CD14-positive monocyte (primary cell): ENCODE measurements at regions not wholly inside any gene's neighbourhood (a gene's known extent, or its start where the extent isn't known, plus 50 kb on each side); places are given as distances from the start of the nearest gene placed in this dataset.

Source experiments
- DNase-seq, 3 donors: peaks; one replicate each; pipeline ENCODE4 v3.0.0-alpha.2; 2011 to 2022
- H2AFZ ChIP-seq: 2 replicates; pipeline ENCODE4 v1.6.0; 2012; ENCODE audit warnings: mild to moderate bottlenecking, low read depth, low read length, inconsistent platforms; ENCODE audit not compliant: insufficient read depth, poor library complexity, severe bottlenecking
- H3K27ac ChIP-seq, 2 donors: 1 replicate in 1 of 2; 2 replicates in 1 of 2; pipeline ENCODE4 v1.5.1; 2012 to 2013; ENCODE audit warnings: low read length in 2 of 2, control low read depth in 1 of 2, inconsistent platforms in 1 of 2, low read depth in 1 of 2, mild to moderate bottlenecking in 1 of 2
- H3K27me3 ChIP-seq, 2 donors: one replicate each; pipeline versions ENCODE4 v1.6.0 to v1.6.1; 2011 to 2013; ENCODE audit warnings: low read length in 2 of 2; ENCODE audit not compliant: control insufficient read depth in 2 of 2, insufficient read depth in 2 of 2
- H3K36me3 ChIP-seq, 2 donors: replicated peaks in 1 of 2; 1 replicate in 1 of 2; 2 replicates in 1 of 2; pipeline versions ENCODE4 v1.5.1 to v1.6.1; 2012 to 2013; ENCODE audit warnings: low read length in 2 of 2, control low read depth in 1 of 2, inconsistent platforms in 1 of 2, mild to moderate bottlenecking in 1 of 2; ENCODE audit not compliant: insufficient read depth in 2 of 2, control insufficient read depth in 1 of 2
- H3K4me1 ChIP-seq, 2 donors: 1 replicate in 1 of 2; 2 replicates in 1 of 2; pipeline versions ENCODE4 v1.5.1 to v1.6.1; 2012 to 2013; ENCODE audit warnings: low read length in 2 of 2, control low read depth in 1 of 2, inconsistent platforms in 1 of 2, mild to moderate bottlenecking in 1 of 2, moderate library complexity in 1 of 2; ENCODE audit not compliant: insufficient read depth in 2 of 2, control insufficient read depth in 1 of 2
- H3K4me2 ChIP-seq: replicated peaks from 2 replicates; pipeline ENCODE3; 2012; ENCODE audit warnings: low read length, moderate library complexity, mild to moderate bottlenecking; ENCODE audit not compliant: poor library complexity, severe bottlenecking; ENCODE audit errors: extremely low read depth
- H3K4me3 ChIP-seq, 3 experiments: fragments of 200-600 bp in 1 of 3; sonication (generic) in 1 of 3; replicated peaks in 1 of 3; 1 replicate in 2 of 3; 2 replicates in 1 of 3; pipeline ENCODE4 v1.5.1; 2011 to 2013; ENCODE audit warnings: low read length in 3 of 3, mild to moderate bottlenecking in 3 of 3, control low read depth in 2 of 3, low read depth in 2 of 3, inconsistent platforms in 1 of 3, moderate library complexity in 1 of 3
- H3K79me2 ChIP-seq: 2 replicates; pipeline ENCODE4 v1.6.0; 2012; ENCODE audit warnings: mild to moderate bottlenecking, control low read depth, inconsistent platforms, low read length, moderate library complexity; ENCODE audit not compliant: insufficient read depth
- H3K9ac ChIP-seq: 2 replicates; pipeline ENCODE4 v1.6.0; 2017; ENCODE audit warnings: low read length, mild to moderate bottlenecking; ENCODE audit not compliant: insufficient read depth, poor library complexity, severe bottlenecking
- H3K9me3 ChIP-seq, 2 donors: replicated peaks in 1 of 2; 1 replicate in 1 of 2; 2 replicates in 1 of 2; pipeline versions ENCODE4 v1.5.1 to v1.6.1; 2012 to 2013; ENCODE audit warnings: low read length in 2 of 2, control low read depth in 1 of 2; ENCODE audit not compliant: control insufficient read depth in 1 of 2, insufficient read depth in 1 of 2
- H4K20me1 ChIP-seq: 2 replicates; pipeline ENCODE4 v1.6.0; 2012; ENCODE audit warnings: mild to moderate bottlenecking, low read length, control low read depth, moderate library complexity; ENCODE audit not compliant: insufficient read depth
- H3K27ac Mint-ChIP-seq, 7 donors: one replicate each; pipeline ENCODE4 v1.8.0; 2020; ENCODE audit warnings: mild to moderate bottlenecking in 7 of 7, mixed read lengths in 7 of 7, moderate library complexity in 6 of 7, inconsistent platforms in 2 of 7
- H3K27me3 Mint-ChIP-seq, 3 donors: one replicate each; pipeline ENCODE4 v1.8.0; 2021 to 2022; ENCODE audit warnings: low read depth in 3 of 3, mild to moderate bottlenecking in 3 of 3, mixed read lengths in 3 of 3, moderate library complexity in 3 of 3, inconsistent platforms in 1 of 3
- H3K36me3 Mint-ChIP-seq, 2 donors: one replicate each; pipeline ENCODE4 v1.8.0; 2020; ENCODE audit warnings: mixed read lengths in 2 of 2, inconsistent platforms in 1 of 2, mild to moderate bottlenecking in 1 of 2
- H3K4me1 Mint-ChIP-seq: one replicate; pipeline ENCODE4 v1.8.0; 2020; ENCODE audit warnings: mild to moderate bottlenecking, mixed read lengths
- H3K4me3 Mint-ChIP-seq, 2 donors: one replicate each; pipeline ENCODE4 v1.8.0; 2020; ENCODE audit warnings: mild to moderate bottlenecking in 2 of 2, mixed read lengths in 2 of 2, moderate library complexity in 1 of 2
- H3K9me3 Mint-ChIP-seq, 7 donors: one replicate each; pipeline ENCODE4 v1.8.0; 2020 to 2022; ENCODE audit warnings: mixed read lengths in 7 of 7, mild to moderate bottlenecking in 6 of 7, moderate library complexity in 6 of 7, inconsistent platforms in 2 of 7
- CTCF ChIP-seq: fragments of 200-600 bp; IDR thresholded peaks from one replicate; pipeline ENCODE4 v1.8.0; 2022; ENCODE audit warnings: antibody characterized with exemption, mild to moderate bottlenecking
- WGBS: methylation state at CpG from one replicate; pipeline ENCODE4 v1.1.5; 2013; ENCODE audit warnings: missing lambda C conversion rate; ENCODE audit not compliant: insufficient coverage; 5-methylcytosine and 5-hydroxymethylcytosine counted together
- intact Hi-C, 2 donors: fragments of 100-400 bp; cut with micrococcal nuclease; formaldehyde crosslinking; loops; one replicate each; pipeline versions ENCODE4 v1.15.0 to v1.15.1; 2023

GRCh38 chr5:163005949-163006348 lies 431.4 kb upstream of the CCNG1 start:
- no peaks in the 10 kb centered on the region for H3K4me1 Mint-ChIP-seq
- no peak overlapping the region for H3K4me2 ChIP-seq
- no peaks in the 10 kb centered on the region for H3K27me3 ChIP-seq
- H3K27ac Mint-ChIP-seq, result no peak overlapping the region
- TF ChIP-seq CTCF, result no peak
- H3K79me2 ChIP-seq, result no peaks in the 10 kb centered on the region
- no peaks in the 10 kb centered on the region for H3K36me3 ChIP-seq
- WGBS, result no CpG with 5 or more reads among the region's 1 CpG
- no peak overlapping the region for H3K4me3 Mint-ChIP-seq
- no peaks in the 10 kb centered on the region for H3K36me3 Mint-ChIP-seq
- H3K4me3 ChIP-seq, result no peak overlapping the region
- H3K4me1 ChIP-seq, result no peaks in the 10 kb centered on the region
- peaks cover 0 to 8% of the 10 kb centered on the region in 2 donors for H3K9me3 ChIP-seq
- H2AFZ ChIP-seq, result no peak overlapping the region
- intact Hi-C loops, result no loop called here
- H3K27ac ChIP-seq, result no peak overlapping the region
- peaks cover 0 to 6% (median 2%) of the 10 kb centered on the region in 7 donors for H3K9me3 Mint-ChIP-seq
- peaks cover 0 to 1% (median 0%) of the 10 kb centered on the region in 3 donors for H3K27me3 Mint-ChIP-seq
- DNase-seq, result no peak
- H3K9ac ChIP-seq, result no peak overlapping the region
- H4K20me1 ChIP-seq, result no peaks in the 10 kb centered on the region

DNA sequence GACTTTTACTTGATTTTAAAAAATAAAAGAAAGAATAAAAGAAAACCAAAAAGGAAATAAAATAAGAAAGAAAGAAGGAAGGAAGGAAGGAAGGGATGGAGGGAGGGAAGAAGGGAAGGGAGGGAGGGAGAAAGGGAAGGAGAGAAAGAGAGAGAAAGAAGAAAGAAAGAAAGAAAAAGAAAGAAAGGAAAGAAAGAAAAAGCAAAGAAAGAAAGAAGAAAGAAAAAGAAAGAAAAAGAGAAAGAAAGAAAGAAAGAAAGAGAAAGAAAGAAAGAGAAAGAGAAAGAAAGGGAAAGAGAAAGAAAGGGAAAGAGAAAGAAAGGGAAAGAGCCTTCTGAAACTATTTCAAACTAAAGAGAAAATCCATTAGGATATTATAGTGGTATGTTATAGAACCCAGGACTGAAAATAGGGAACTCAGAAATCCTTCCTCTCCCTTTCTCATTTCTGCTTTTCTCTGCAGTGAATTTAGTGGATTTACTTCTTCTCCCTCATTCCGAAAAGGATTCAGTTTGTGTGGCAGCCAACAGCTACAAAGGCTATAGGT lies 414.7 kb upstream of the CCNG1 start:
- intact Hi-C loops, result no loop called here
- Mint-ChIP-seq H3K36me3 (no peaks in the 10 kb centered on the region), H3K4me1 (no peaks in the 10 kb centered on the region), H3K27me3 (no peaks in the 10 kb centered on the region), H3K9me3 (peaks cover 0 to 5% (median 2%) of the 10 kb centered on the region in 7 donors), H3K4me3 (no peak overlapping the region), H3K27ac (no peak overlapping the region)
- Histone ChIP-seq H3K9me3 (peaks cover 3 to 12% of the 10 kb centered on the region in 2 donors), H4K20me1 (no peaks in the 10 kb centered on the region), H3K27me3 (no peaks in the 10 kb centered on the region), H2AFZ (no peak overlapping the region), H3K27ac (no peak overlapping the region), H3K4me3 (no peak overlapping the region), H3K4me1 (no peaks in the 10 kb centered on the region), H3K36me3 (no peaks in the 10 kb centered on the region), H3K4me2 (no peak overlapping the region), H3K79me2 (no peaks in the 10 kb centered on the region), H3K9ac (no peak overlapping the region)
- DNase-seq, result no peak
- TF ChIP-seq CTCF, result no peak
- no CpG with 5 or more reads among the region's 1 CpG for WGBS
